Caco-2 (cell line): ENCODE measurements at regions not wholly inside any gene's neighbourhood (a gene's known extent, or its start where the extent isn't known, plus 50 kb on each side); places are given as distances from the start of the nearest gene placed in this dataset.

Source experiments
- BruUV-seq: library from RNA; stranded (reverse); fragments of 400-500 nt; replicated peaks from 2 replicates; lab custom pipeline; 2021; lab: Mats Ljungman, UMichigan
- CTCF ChIA-PET: fragments of 300-600 bp; sonication (Branson Sonifier 250); formaldehyde crosslinking; loops from one replicate; lab custom pipeline; 2022; ENCODE audit warnings: antibody characterized with exemption; lab: Charles Lee
- POLR2A ChIA-PET: fragments of 300-600 bp; sonication (Branson Sonifier 250); formaldehyde crosslinking; loops from one replicate; lab custom pipeline; 2022; ENCODE audit warnings: antibody characterized with exemption; lab: Charles Lee
- DNase-seq, 2 experiments: peaks; one replicate each; pipeline versions ENCODE4 v3.0.0 to v3.0.0-alpha.2; 2020 to 2022
- H3K27me3 ChIP-seq: replicated peaks from 2 replicates; pipeline ENCODE4 v1.6.0; 2011; ENCODE audit warnings: low read length; ENCODE audit not compliant: control insufficient read depth, insufficient read depth
- H3K36me3 ChIP-seq: 2 replicates; pipeline ENCODE4 v1.5.1; 2011; ENCODE audit warnings: low read length; ENCODE audit not compliant: control insufficient read depth, insufficient read depth
- H3K4me1 ChIP-seq: fragments of 250-450 bp; sonication (Bioruptor Pico); 2 replicates; pipeline ENCODE4 v1.5.1; 2020; ENCODE audit warnings: mild to moderate bottlenecking
- H3K4me3 ChIP-seq: 2 replicates; pipeline ENCODE4 v1.5.1; 2011; ENCODE audit warnings: low read depth, mild to moderate bottlenecking, control low read depth, low read length
- H3K9me3 ChIP-seq: fragments of 250-450 bp; sonication (Bioruptor Pico); 2 replicates; pipeline ENCODE4 v1.5.1; 2020; ENCODE audit warnings: mild to moderate bottlenecking, moderate library complexity
- H3K27ac Mint-ChIP-seq: one replicate; pipeline ENCODE4 v1.8.0; 2022; ENCODE audit warnings: mixed read lengths; ENCODE audit not compliant: unreplicated experiment
- H3K27me3 Mint-ChIP-seq: one replicate; pipeline ENCODE4 v1.8.0; 2022; ENCODE audit warnings: mixed read lengths; ENCODE audit not compliant: insufficient read depth, unreplicated experiment
- H3K36me3 Mint-ChIP-seq: one replicate; pipeline ENCODE4 v1.8.0; 2022; ENCODE audit warnings: mild to moderate bottlenecking, mixed read lengths; ENCODE audit not compliant: insufficient read depth, unreplicated experiment
- H3K4me1 Mint-ChIP-seq: one replicate; pipeline ENCODE4 v1.8.0; 2022; ENCODE audit warnings: low read depth, mixed read lengths; ENCODE audit not compliant: unreplicated experiment
- H3K4me3 Mint-ChIP-seq: one replicate; pipeline ENCODE4 v1.8.0; 2022; ENCODE audit warnings: mild to moderate bottlenecking, moderate library complexity, mixed read lengths; ENCODE audit not compliant: unreplicated experiment
- H3K9me3 Mint-ChIP-seq: one replicate; pipeline ENCODE4 v1.8.0; 2022; ENCODE audit warnings: mixed read lengths; ENCODE audit not compliant: unreplicated experiment
- intact Hi-C: fragments of 100-400 bp; cut with micrococcal nuclease; formaldehyde crosslinking; loops from one replicate; pipeline ENCODE4 v1.10.0; 2022; ENCODE audit not compliant: unreplicated experiment
- TF ChIP-seq, protein P1 (sequence below), 2 experiments: fragments of 200-600 bp in 1 of 2; IDR thresholded peaks; 1 replicate in 1 of 2; 2 replicates in 1 of 2; pipeline versions ENCODE4 v1.5.1 to v1.8.0; 2011 to 2022; ENCODE audit warnings: antibody characterized with exemption in 1 of 2, control low read depth in 1 of 2, inconsistent platforms in 1 of 2, low read depth in 1 of 2, low read length in 1 of 2, mild to moderate bottlenecking in 1 of 2, moderate library complexity in 1 of 2; ENCODE audit not compliant: insufficient read depth in 1 of 2, severe bottlenecking in 1 of 2, unreplicated experiment in 1 of 2

DNA sequence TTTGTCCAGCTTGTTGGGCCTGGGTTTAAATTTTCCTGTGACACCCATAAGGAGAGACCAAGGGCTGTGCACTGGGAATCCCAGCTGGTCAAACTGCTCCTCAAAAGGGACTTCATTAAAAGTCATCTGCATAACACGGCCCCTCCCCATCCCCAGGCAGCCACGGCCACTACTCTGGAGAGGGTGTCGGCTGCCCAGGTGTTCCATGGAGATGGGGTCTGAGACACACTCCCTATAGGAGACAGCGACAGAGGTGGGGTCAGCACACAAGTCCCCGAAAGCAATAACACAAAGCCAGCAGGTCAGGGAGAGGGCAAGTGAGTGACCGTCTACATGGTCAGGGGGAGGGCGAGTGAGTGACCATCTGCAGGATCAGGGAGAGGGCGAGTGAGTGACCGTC lies 75.6 kb upstream of the BCL11B start:
- Histone ChIP-seq H3K36me3 (no peaks in the 10 kb centered on the region), H3K4me3 (no peak overlapping the region), H3K27me3 (no peaks in the 10 kb centered on the region), H3K9me3 (no peaks in the 10 kb centered on the region), H3K4me1 (peaks cover 9% of the 10 kb centered on the region; the same call in 1 of the 2 replicates)
- ChIA-PET POLR2A (no interaction called here), CTCF (interaction anchor here (0.8 kb wide), 1 partner anchor 46 kb away, joined by 3 read pairs; no protein-coding TSS in a partner anchor)
- Mint-ChIP-seq H3K9me3 (no peaks in the 10 kb centered on the region), H3K27ac (no peak overlapping the region), H3K4me3 (no peak overlapping the region), H3K27me3 (peaks cover 2% of the 10 kb centered on the region), H3K36me3 (no peaks in the 10 kb centered on the region), H3K4me1 (peaks cover 9% of the 10 kb centered on the region)
- TF ChIP-seq, protein P1, sequence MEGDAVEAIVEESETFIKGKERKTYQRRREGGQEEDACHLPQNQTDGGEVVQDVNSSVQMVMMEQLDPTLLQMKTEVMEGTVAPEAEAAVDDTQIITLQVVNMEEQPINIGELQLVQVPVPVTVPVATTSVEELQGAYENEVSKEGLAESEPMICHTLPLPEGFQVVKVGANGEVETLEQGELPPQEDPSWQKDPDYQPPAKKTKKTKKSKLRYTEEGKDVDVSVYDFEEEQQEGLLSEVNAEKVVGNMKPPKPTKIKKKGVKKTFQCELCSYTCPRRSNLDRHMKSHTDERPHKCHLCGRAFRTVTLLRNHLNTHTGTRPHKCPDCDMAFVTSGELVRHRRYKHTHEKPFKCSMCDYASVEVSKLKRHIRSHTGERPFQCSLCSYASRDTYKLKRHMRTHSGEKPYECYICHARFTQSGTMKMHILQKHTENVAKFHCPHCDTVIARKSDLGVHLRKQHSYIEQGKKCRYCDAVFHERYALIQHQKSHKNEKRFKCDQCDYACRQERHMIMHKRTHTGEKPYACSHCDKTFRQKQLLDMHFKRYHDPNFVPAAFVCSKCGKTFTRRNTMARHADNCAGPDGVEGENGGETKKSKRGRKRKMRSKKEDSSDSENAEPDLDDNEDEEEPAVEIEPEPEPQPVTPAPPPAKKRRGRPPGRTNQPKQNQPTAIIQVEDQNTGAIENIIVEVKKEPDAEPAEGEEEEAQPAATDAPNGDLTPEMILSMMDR (IDR thresholded peaks at IDR 0.05; ENCODE audit: insufficient read depth in 1 of 2, low read depth in 1 of 2, low read length in 1 of 2, severe bottlenecking in 1 of 2, unreplicated experiment in 1 of 2), result no peak
- DNase-seq, result no peak
- no TSS peak for BruUV-seq
- intact Hi-C loops, result no loop called here

DNA sequence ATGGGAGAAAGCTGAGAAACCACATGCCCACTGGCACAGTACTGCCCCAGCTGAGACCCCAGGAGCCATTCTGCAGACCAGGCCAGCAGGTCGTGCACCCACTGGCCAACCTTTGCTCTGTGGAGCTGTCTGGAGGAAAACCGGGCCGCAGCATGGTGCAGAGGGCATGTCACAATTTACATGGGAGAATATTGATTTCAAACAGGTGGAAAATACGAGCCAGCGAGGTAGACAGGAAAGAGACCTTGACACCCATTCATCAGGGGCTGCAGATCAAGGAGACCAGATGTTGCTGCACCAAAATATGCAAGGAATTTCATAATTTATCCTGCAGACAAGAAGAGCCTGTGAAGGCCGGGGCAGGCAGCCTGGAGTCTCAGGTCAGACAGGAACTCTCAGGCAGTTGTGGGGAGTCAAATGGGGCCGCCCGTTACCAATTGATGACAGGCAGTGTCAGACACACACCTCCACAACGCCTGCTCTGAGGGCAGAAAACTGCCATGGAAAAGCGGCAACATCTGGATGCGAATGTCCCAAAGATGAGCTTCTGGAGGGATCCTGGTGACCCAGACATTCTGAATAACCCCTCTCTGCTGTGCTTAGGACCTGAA lies 74.6 kb upstream of the BCL11B start:
- intact Hi-C loops, result no loop called here
- DNase-seq, result no peak
- CTCF ChIA-PET, result interaction anchor here (0.8 kb wide), 1 partner anchor 47 kb away, joined by 3 read pairs; no protein-coding TSS in a partner anchor
- peaks cover 9% of the 10 kb centered on the region for H3K4me1 Mint-ChIP-seq
- H3K27me3 Mint-ChIP-seq, result no peaks in the 10 kb centered on the region
- no TSS peak for BruUV-seq
- peaks cover 9% of the 10 kb centered on the region; the same call in 1 of the 2 replicates for H3K4me1 ChIP-seq
- H3K27me3 ChIP-seq, result no peaks in the 10 kb centered on the region
- no peak overlapping the region for H3K27ac Mint-ChIP-seq
- no peaks in the 10 kb centered on the region for H3K9me3 Mint-ChIP-seq
- H3K9me3 ChIP-seq, result no peaks in the 10 kb centered on the region
- no peak overlapping the region for H3K4me3 Mint-ChIP-seq
- H3K4me3 ChIP-seq, result no peak overlapping the region
- H3K36me3 Mint-ChIP-seq, result no peaks in the 10 kb centered on the region
- TF ChIP-seq, protein P1 (IDR thresholded peaks at IDR 0.05; ENCODE audit: insufficient read depth in 1 of 2, low read depth in 1 of 2, low read length in 1 of 2, severe bottlenecking in 1 of 2, unreplicated experiment in 1 of 2), result no peak
- POLR2A ChIA-PET, result no interaction called here
- H3K36me3 ChIP-seq, result no peaks in the 10 kb centered on the region

DNA sequence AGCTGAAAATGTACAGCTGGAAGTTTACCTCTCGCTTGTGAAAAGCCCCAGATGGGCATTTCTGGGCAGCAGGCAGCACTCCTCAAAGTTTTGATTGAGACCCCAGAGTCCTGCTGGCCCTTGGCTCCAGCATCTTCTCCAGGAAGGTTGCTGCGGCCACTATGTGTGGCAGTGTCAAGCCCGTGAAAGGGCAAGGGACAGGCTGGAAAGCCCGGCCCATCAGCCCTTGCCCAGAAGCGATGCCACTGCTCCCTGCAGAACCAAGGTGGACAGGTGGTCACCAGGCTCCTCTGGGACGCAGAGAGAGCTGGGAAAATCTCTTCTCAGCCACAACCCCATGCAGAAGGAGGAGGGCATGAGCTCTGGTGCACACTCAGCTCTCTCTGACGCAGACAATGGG lies 73.5 kb upstream of the BCL11B start:
- intact Hi-C loops, result no loop called here
- peaks cover 9% of the 10 kb centered on the region; the same call in 1 of the 2 replicates for H3K4me1 ChIP-seq
- H3K27me3 ChIP-seq, result no peaks in the 10 kb centered on the region
- Mint-ChIP-seq H3K9me3 (no peaks in the 10 kb centered on the region), H3K27me3 (no peaks in the 10 kb centered on the region), H3K4me3 (no peak overlapping the region), H3K27ac (no peak overlapping the region), H3K4me1 (peaks cover 9% of the 10 kb centered on the region), H3K36me3 (no peaks in the 10 kb centered on the region)
- ChIA-PET CTCF (no interaction called here), POLR2A (no interaction called here)
- H3K9me3 ChIP-seq, result no peaks in the 10 kb centered on the region
- no TSS peak for BruUV-seq
- no peak overlapping the region for H3K4me3 ChIP-seq
- no peak for DNase-seq
- H3K36me3 ChIP-seq, result no peaks in the 10 kb centered on the region
- TF ChIP-seq, protein P1 (IDR thresholded peaks at IDR 0.05; ENCODE audit: insufficient read depth in 1 of 2, low read depth in 1 of 2, low read length in 1 of 2, severe bottlenecking in 1 of 2, unreplicated experiment in 1 of 2), result no peak
